H1 (cell line): ENCODE measurements at regions not wholly inside any gene's neighbourhood (a gene's known extent, or its start where the extent isn't known, plus 50 kb on each side); places are given as distances from the start of the nearest gene placed in this dataset.

Source experiments
- CTCF ChIA-PET: fragments of 300-600 bp; sonication (Branson Sonifier 250); formaldehyde crosslinking; loops from one replicate; lab custom pipeline; 2021; ENCODE audit not compliant: partially characterized antibody; lab: Charles Lee
- POLR2A ChIA-PET: fragments of 300-600 bp; sonication (Branson Sonifier 250); formaldehyde crosslinking; loops from one replicate; lab custom pipeline; 2021; ENCODE audit warnings: inconsistent platforms; ENCODE audit not compliant: partially characterized antibody; lab: Charles Lee
- DNase-seq, 2 experiments: peaks; one replicate each; pipeline versions ENCODE4 v3.0.0 to v3.0.0-alpha.2; 2010 to 2022; ENCODE audit warnings: low spot score in 2 of 2, low read depth in 1 of 2, mixed read lengths in 1 of 2
- FAIRE-seq: peaks from 2 replicates; lab custom pipeline; 2011; peaks lifted over from hg19 to GRCh38; lab: Jason Lieb, UNC
- H2AFZ ChIP-seq: 2 replicates; pipeline ENCODE4 v1.8.1; 2012; ENCODE audit warnings: low read length, inconsistent platforms
- H2AK5ac ChIP-seq: 2 replicates; pipeline ENCODE4 v1.6.1; 2013; ENCODE audit warnings: low read depth, low read length
- H2BK120ac ChIP-seq: replicated peaks from 2 replicates; pipeline ENCODE3; 2013; ENCODE audit warnings: low read depth, low read length, inconsistent platforms
- H2BK12ac ChIP-seq: 2 replicates; pipeline ENCODE4 v1.6.1; 2013; ENCODE audit warnings: low read depth, low read length
- H2BK15ac ChIP-seq: 2 replicates; pipeline ENCODE4 v1.6.1; 2013; ENCODE audit warnings: low read length
- H2BK20ac ChIP-seq: 2 replicates; pipeline ENCODE4 v1.6.1; 2013; ENCODE audit warnings: low read length
- H2BK5ac ChIP-seq: 2 replicates; pipeline ENCODE4 v1.6.1; 2013; ENCODE audit warnings: low read depth, low read length
- H3K14ac ChIP-seq: 2 replicates; pipeline ENCODE4 v1.6.1; 2013; ENCODE audit warnings: inconsistent platforms; ENCODE audit not compliant: insufficient read length
- H3K18ac ChIP-seq: 2 replicates; pipeline ENCODE4 v1.6.1; 2013; ENCODE audit warnings: low read length; ENCODE audit errors: extremely low read depth
- H3K23ac ChIP-seq: 2 replicates; pipeline ENCODE4 v1.6.1; 2013; ENCODE audit warnings: inconsistent platforms; ENCODE audit not compliant: insufficient read length
- H3K23me2 ChIP-seq: 2 replicates; pipeline ENCODE4 v1.6.1; 2013; ENCODE audit warnings: low read depth, low read length
- H3K27ac ChIP-seq: 2 replicates; pipeline ENCODE4 v1.6.1; 2011; ENCODE audit warnings: low read depth, low read length, inconsistent platforms
- H3K27me3 ChIP-seq, 4 experiments: replicated peaks in 1 of 4; 1 replicate in 1 of 4; 2 replicates in 3 of 4; pipeline versions ENCODE4 v1.6.1 to v1.8.1; 2011 to 2013; ENCODE audit warnings: low read length in 3 of 4, mild to moderate bottlenecking in 3 of 4, inconsistent platforms in 2 of 4, mixed read lengths in 2 of 4, moderate library complexity in 1 of 4; ENCODE audit not compliant: control insufficient read depth in 3 of 4, insufficient read depth in 3 of 4; ENCODE audit errors: extremely low read depth in 1 of 4
- H3K36me3 ChIP-seq, 4 experiments: 2 replicates each; pipeline versions ENCODE4 v1.6.1 to v1.8.1; 2011 to 2013; ENCODE audit warnings: mild to moderate bottlenecking in 4 of 4, low read length in 3 of 4, moderate library complexity in 2 of 4, control low read depth in 1 of 4, inconsistent platforms in 1 of 4; ENCODE audit not compliant: insufficient read depth in 4 of 4, control insufficient read depth in 2 of 4
- H3K4ac ChIP-seq: replicated peaks from 2 replicates; pipeline ENCODE3; 2013; ENCODE audit warnings: low read length, low read depth, mixed read lengths, inconsistent platforms; ENCODE audit not compliant: insufficient read length
- H3K4me1 ChIP-seq, 4 experiments: replicated peaks in 1 of 4; 1 replicate in 1 of 4; 2 replicates in 3 of 4; pipeline versions ENCODE4 v1.6.1 to v1.8.1; 2011 to 2013; ENCODE audit warnings: low read length in 3 of 4, inconsistent platforms in 2 of 4, mixed read lengths in 1 of 4; ENCODE audit not compliant: insufficient read depth in 4 of 4, control insufficient read depth in 3 of 4
- H3K4me2 ChIP-seq, 2 experiments: 2 replicates each; pipeline versions ENCODE4 v1.6.1 to v1.8.1; 2011 to 2013; ENCODE audit warnings: low read depth in 2 of 2, low read length in 2 of 2, control low read depth in 1 of 2, inconsistent platforms in 1 of 2, mild to moderate bottlenecking in 1 of 2; ENCODE audit not compliant: insufficient read depth in 1 of 2
- H3K4me3 ChIP-seq, 4 experiments: fragments of 200-600, 300-600 bp in 1 of 4; sonication (generic), shearing (Covaris generic), sonication (Bioruptor Twin) in 1 of 4; 2 replicates each; pipeline versions ENCODE4 v1.5.1 to v1.8.1; 2011 to 2016; ENCODE audit warnings: low read length in 4 of 4, low read depth in 3 of 4, control low read depth in 2 of 4, inconsistent platforms in 2 of 4, mild to moderate bottlenecking in 2 of 4, mixed read lengths in 1 of 4, moderate library complexity in 1 of 4; ENCODE audit not compliant: insufficient read depth in 2 of 4; ENCODE audit errors: extremely low read depth in 1 of 4
- H3K56ac ChIP-seq: replicated peaks from 2 replicates; pipeline ENCODE3; 2013; ENCODE audit warnings: low read depth, mild to moderate bottlenecking, mixed read lengths, low read length, inconsistent platforms; ENCODE audit not compliant: insufficient read length
- H3K79me1 ChIP-seq: 2 replicates; pipeline ENCODE4 v1.6.1; 2013; ENCODE audit warnings: low read depth, low read length, control low read depth
- H3K79me2 ChIP-seq, 2 experiments: 2 replicates each; pipeline versions ENCODE4 v1.6.1 to v1.8.1; 2012 to 2013; ENCODE audit warnings: low read length in 2 of 2, mild to moderate bottlenecking in 2 of 2, inconsistent platforms in 1 of 2; ENCODE audit not compliant: insufficient read depth in 2 of 2, control insufficient read depth in 1 of 2
- H3K9ac ChIP-seq, 4 experiments: replicated peaks in 1 of 4; 1 replicate in 1 of 4; 2 replicates in 3 of 4; pipeline versions ENCODE4 v1.6.1 to v1.8.1; 2011 to 2013; ENCODE audit warnings: low read depth in 3 of 4, low read length in 3 of 4, control low read depth in 2 of 4, mild to moderate bottlenecking in 2 of 4, moderate library complexity in 2 of 4, inconsistent platforms in 1 of 4; ENCODE audit errors: extremely low read depth in 1 of 4
- H3K9me3 ChIP-seq, 2 experiments: 2 replicates each; pipeline versions ENCODE4 v1.6.1 to v1.8.1; 2012 to 2013; ENCODE audit warnings: mild to moderate bottlenecking in 2 of 2, moderate library complexity in 2 of 2, control low read depth in 1 of 2, inconsistent platforms in 1 of 2, low read depth in 1 of 2, low read length in 1 of 2, mixed read lengths in 1 of 2; ENCODE audit not compliant: insufficient read depth in 2 of 2
- H4K20me1 ChIP-seq, 2 experiments: replicated peaks in 1 of 2; 2 replicates each; pipeline versions ENCODE3 to v1.8.1; 2011 to 2013; ENCODE audit warnings: inconsistent platforms in 2 of 2, low read length in 2 of 2, mild to moderate bottlenecking in 1 of 2; ENCODE audit not compliant: insufficient read depth in 2 of 2, control insufficient read depth in 1 of 2
- H4K5ac ChIP-seq: 2 replicates; pipeline ENCODE4 v1.6.1; 2013; ENCODE audit warnings: low read length, low read depth, mixed read lengths, inconsistent platforms; ENCODE audit not compliant: insufficient read length
- H4K8ac ChIP-seq: 2 replicates; pipeline ENCODE4 v1.8.0; 2013; ENCODE audit warnings: mild to moderate bottlenecking, moderate library complexity, low read length, inconsistent platforms; ENCODE audit not compliant: insufficient read depth; ENCODE audit errors: extremely low read depth
- H4K91ac ChIP-seq: replicated peaks from 2 replicates; pipeline ENCODE3; 2013; ENCODE audit warnings: low read length, mixed read lengths, inconsistent platforms; ENCODE audit not compliant: insufficient read length
- ATF3 ChIP-seq: IDR thresholded peaks from 2 replicates; pipeline ENCODE4 v1.6.1; 2011; ENCODE audit warnings: low read depth, mild to moderate bottlenecking, low read length; ENCODE audit not compliant: insufficient read depth
- EGR1 ChIP-seq: IDR thresholded peaks from 2 replicates; pipeline ENCODE4 v1.6.1; 2011; ENCODE audit warnings: low read depth, low read length, borderline replicate concordance
- EZH2 ChIP-seq: fragments of 200-600 bp; sonication (generic); IDR thresholded peaks from 2 replicates; pipeline ENCODE4 v1.7.1; 2012; ENCODE audit warnings: low read depth, mild to moderate bottlenecking, moderate library complexity, low read length, inconsistent platforms; ENCODE audit not compliant: severe bottlenecking
- GTF2F1 ChIP-seq: IDR thresholded peaks from 2 replicates; pipeline ENCODE4 v1.6.1; 2012; ENCODE audit warnings: low read depth, low read length, improper control_type of control experiment, borderline replicate concordance
- HDAC6 ChIP-seq: IDR thresholded peaks from one replicate; pipeline ENCODE4 v1.7.1; 2012; ENCODE audit warnings: low read depth, mild to moderate bottlenecking, inconsistent platforms, low read length, moderate library complexity
- JUND ChIP-seq: IDR thresholded peaks from 2 replicates; pipeline ENCODE4 v1.6.1; 2011; ENCODE audit warnings: mild to moderate bottlenecking, improper control_type of control experiment, low read length
- NRF1 ChIP-seq: IDR thresholded peaks from 2 replicates; pipeline ENCODE4 v1.6.1; 2011; ENCODE audit warnings: mild to moderate bottlenecking, low read depth, low read length, improper control_type of control experiment
- SRF ChIP-seq: IDR thresholded peaks from 2 replicates; pipeline ENCODE4 v1.6.1; 2011; ENCODE audit warnings: mild to moderate bottlenecking, low read depth, low read length, moderate library complexity
- TBP ChIP-seq: IDR thresholded peaks from 2 replicates; pipeline ENCODE4 v1.6.1; 2011; ENCODE audit warnings: low read depth, low read length, improper control_type of control experiment
- WGBS, 2 experiments: shearing (Covaris generic) in 1 of 2; methylation state at CpG; one replicate each; pipeline versions ENCODE4 v1.1.6 to v1.1.7; 2013 to 2015; ENCODE audit warnings: low lambda C conversion rate in 2 of 2, mixed read lengths in 2 of 2, inconsistent platforms in 1 of 2, low coverage in 1 of 2, missing lambda C conversion rate in 1 of 2; ENCODE audit not compliant: insufficient replicate concordance in 2 of 2, insufficient coverage in 1 of 2, insufficient read length in 1 of 2; ENCODE audit errors: extremely low coverage in 1 of 2, missing lambda C conversion rate in 1 of 2; 5-methylcytosine and 5-hydroxymethylcytosine counted together

- no peak overlapping the region for H2BK20ac ChIP-seq
- H3K18ac ChIP-seq = no peak overlapping the region
- H2AFZ ChIP-seq = no peak overlapping the region
- DNase-seq (no peak), FAIRE-seq (no peak)
- no peak overlapping the region for H3K4ac ChIP-seq
- no peaks in the 10 kb centered on the region; a peak in 1 of 7 replicates for H3K4me1 ChIP-seq
- no peak overlapping the region for H2BK5ac ChIP-seq
- no peak overlapping the region for H3K4me3 ChIP-seq
- no peak overlapping the region for H4K5ac ChIP-seq
- H2AK5ac ChIP-seq = no peak overlapping the region
- H2BK12ac ChIP-seq = no peak overlapping the region
- H3K23ac ChIP-seq = no peak overlapping the region
- H4K20me1 ChIP-seq = no peaks in the 10 kb centered on the region
- POLR2A ChIA-PET = no interaction called here
- CTCF ChIA-PET = interaction anchor here (1.0 to 2.2 kb wide), 6 partner anchors 9 to 291 kb away, joined by 3 to 7 read pairs (median 4); no protein-coding TSS in a partner anchor
- H3K36me3 ChIP-seq = no peaks in the 10 kb centered on the region
- H3K27me3 ChIP-seq = no peaks in the 10 kb centered on the region
- no peak overlapping the region for H3K4me2 ChIP-seq
- H3K14ac ChIP-seq = no peak overlapping the region
- H3K9ac ChIP-seq = no peak overlapping the region
- no peaks in the 10 kb centered on the region for H3K23me2 ChIP-seq
- H3K27ac ChIP-seq = no peak overlapping the region
- no peak overlapping the region for H3K56ac ChIP-seq
- H2BK120ac ChIP-seq = no peak overlapping the region
- no peaks in the 10 kb centered on the region for H3K79me1 ChIP-seq
- no peak overlapping the region for H4K91ac ChIP-seq
- H3K9me3 ChIP-seq = no peaks in the 10 kb centered on the region
- H2BK15ac ChIP-seq = no peak overlapping the region
- no peak overlapping the region; the same call in 1 of the 2 replicates for H4K8ac ChIP-seq
- 96% methylated on average over 6 of the region's 6 CpGs; no CpG with 5 or more reads in 1 of the 2 experiments for WGBS, 2 experiments
- no peaks in the 10 kb centered on the region for H3K79me2 ChIP-seq
- no peak for TF ChIP-seq EGR1
- no peak for TF ChIP-seq JUND
- no peak for TF ChIP-seq ATF3
- no peak for TF ChIP-seq EZH2
- TF ChIP-seq NRF1 = no peak
- TF ChIP-seq SRF = no peak
- no peak for TF ChIP-seq GTF2F1
- TF ChIP-seq HDAC6 = no peak
- TF ChIP-seq TBP = no peak
Measured at GRCh38 chr2:7403092-7403775, 486.0 kb downstream of the RNF144A start.
